H1 (cell line): ENCODE measurements at regions not wholly inside any gene's neighbourhood (a gene's known extent, or its start where the extent isn't known, plus 50 kb on each side); places are given as distances from the start of the nearest gene placed in this dataset.

ENCODE experiments used
- CTCF ChIA-PET: fragments of 300-600 bp; sonication (Branson Sonifier 250); formaldehyde crosslinking; loops from one replicate; lab custom pipeline; 2021; ENCODE audit not compliant: partially characterized antibody; lab: Charles Lee
- POLR2A ChIA-PET: fragments of 300-600 bp; sonication (Branson Sonifier 250); formaldehyde crosslinking; loops from one replicate; lab custom pipeline; 2021; ENCODE audit warnings: inconsistent platforms; ENCODE audit not compliant: partially characterized antibody; lab: Charles Lee
- DNase-seq, 2 experiments: peaks; one replicate each; pipeline versions ENCODE4 v3.0.0 to v3.0.0-alpha.2; 2010 to 2022; ENCODE audit warnings: low spot score in 2 of 2, low read depth in 1 of 2, mixed read lengths in 1 of 2
- FAIRE-seq: peaks from 2 replicates; lab custom pipeline; 2011; peaks lifted over from hg19 to GRCh38; lab: Jason Lieb, UNC
- H2AFZ ChIP-seq: 2 replicates; pipeline ENCODE4 v1.8.1; 2012; ENCODE audit warnings: low read length, inconsistent platforms
- H2AK5ac ChIP-seq: 2 replicates; pipeline ENCODE4 v1.6.1; 2013; ENCODE audit warnings: low read depth, low read length
- H2BK120ac ChIP-seq: replicated peaks from 2 replicates; pipeline ENCODE3; 2013; ENCODE audit warnings: low read depth, low read length, inconsistent platforms
- H2BK12ac ChIP-seq: 2 replicates; pipeline ENCODE4 v1.6.1; 2013; ENCODE audit warnings: low read depth, low read length
- H2BK15ac ChIP-seq: 2 replicates; pipeline ENCODE4 v1.6.1; 2013; ENCODE audit warnings: low read length
- H2BK20ac ChIP-seq: 2 replicates; pipeline ENCODE4 v1.6.1; 2013; ENCODE audit warnings: low read length
- H2BK5ac ChIP-seq: 2 replicates; pipeline ENCODE4 v1.6.1; 2013; ENCODE audit warnings: low read depth, low read length
- H3K14ac ChIP-seq: 2 replicates; pipeline ENCODE4 v1.6.1; 2013; ENCODE audit warnings: inconsistent platforms; ENCODE audit not compliant: insufficient read length
- H3K18ac ChIP-seq: 2 replicates; pipeline ENCODE4 v1.6.1; 2013; ENCODE audit warnings: low read length; ENCODE audit errors: extremely low read depth
- H3K23ac ChIP-seq: 2 replicates; pipeline ENCODE4 v1.6.1; 2013; ENCODE audit warnings: inconsistent platforms; ENCODE audit not compliant: insufficient read length
- H3K23me2 ChIP-seq: 2 replicates; pipeline ENCODE4 v1.6.1; 2013; ENCODE audit warnings: low read depth, low read length
- H3K27ac ChIP-seq: 2 replicates; pipeline ENCODE4 v1.6.1; 2011; ENCODE audit warnings: low read depth, low read length, inconsistent platforms
- H3K27me3 ChIP-seq, 4 experiments: replicated peaks in 1 of 4; 1 replicate in 1 of 4; 2 replicates in 3 of 4; pipeline versions ENCODE4 v1.6.1 to v1.8.1; 2011 to 2013; ENCODE audit warnings: low read length in 3 of 4, mild to moderate bottlenecking in 3 of 4, inconsistent platforms in 2 of 4, mixed read lengths in 2 of 4, moderate library complexity in 1 of 4; ENCODE audit not compliant: control insufficient read depth in 3 of 4, insufficient read depth in 3 of 4; ENCODE audit errors: extremely low read depth in 1 of 4
- H3K36me3 ChIP-seq, 4 experiments: 2 replicates each; pipeline versions ENCODE4 v1.6.1 to v1.8.1; 2011 to 2013; ENCODE audit warnings: mild to moderate bottlenecking in 4 of 4, low read length in 3 of 4, moderate library complexity in 2 of 4, control low read depth in 1 of 4, inconsistent platforms in 1 of 4; ENCODE audit not compliant: insufficient read depth in 4 of 4, control insufficient read depth in 2 of 4
- H3K4ac ChIP-seq: replicated peaks from 2 replicates; pipeline ENCODE3; 2013; ENCODE audit warnings: low read length, low read depth, mixed read lengths, inconsistent platforms; ENCODE audit not compliant: insufficient read length
- H3K4me1 ChIP-seq, 4 experiments: replicated peaks in 1 of 4; 1 replicate in 1 of 4; 2 replicates in 3 of 4; pipeline versions ENCODE4 v1.6.1 to v1.8.1; 2011 to 2013; ENCODE audit warnings: low read length in 3 of 4, inconsistent platforms in 2 of 4, mixed read lengths in 1 of 4; ENCODE audit not compliant: insufficient read depth in 4 of 4, control insufficient read depth in 3 of 4
- H3K4me2 ChIP-seq, 2 experiments: 2 replicates each; pipeline versions ENCODE4 v1.6.1 to v1.8.1; 2011 to 2013; ENCODE audit warnings: low read depth in 2 of 2, low read length in 2 of 2, control low read depth in 1 of 2, inconsistent platforms in 1 of 2, mild to moderate bottlenecking in 1 of 2; ENCODE audit not compliant: insufficient read depth in 1 of 2
- H3K4me3 ChIP-seq, 4 experiments: fragments of 200-600, 300-600 bp in 1 of 4; sonication (generic), shearing (Covaris generic), sonication (Bioruptor Twin) in 1 of 4; 2 replicates each; pipeline versions ENCODE4 v1.5.1 to v1.8.1; 2011 to 2016; ENCODE audit warnings: low read length in 4 of 4, low read depth in 3 of 4, control low read depth in 2 of 4, inconsistent platforms in 2 of 4, mild to moderate bottlenecking in 2 of 4, mixed read lengths in 1 of 4, moderate library complexity in 1 of 4; ENCODE audit not compliant: insufficient read depth in 2 of 4; ENCODE audit errors: extremely low read depth in 1 of 4
- H3K56ac ChIP-seq: replicated peaks from 2 replicates; pipeline ENCODE3; 2013; ENCODE audit warnings: low read depth, mild to moderate bottlenecking, mixed read lengths, low read length, inconsistent platforms; ENCODE audit not compliant: insufficient read length
- H3K79me1 ChIP-seq: 2 replicates; pipeline ENCODE4 v1.6.1; 2013; ENCODE audit warnings: low read depth, low read length, control low read depth
- H3K79me2 ChIP-seq, 2 experiments: 2 replicates each; pipeline versions ENCODE4 v1.6.1 to v1.8.1; 2012 to 2013; ENCODE audit warnings: low read length in 2 of 2, mild to moderate bottlenecking in 2 of 2, inconsistent platforms in 1 of 2; ENCODE audit not compliant: insufficient read depth in 2 of 2, control insufficient read depth in 1 of 2
- H3K9ac ChIP-seq, 4 experiments: replicated peaks in 1 of 4; 1 replicate in 1 of 4; 2 replicates in 3 of 4; pipeline versions ENCODE4 v1.6.1 to v1.8.1; 2011 to 2013; ENCODE audit warnings: low read depth in 3 of 4, low read length in 3 of 4, control low read depth in 2 of 4, mild to moderate bottlenecking in 2 of 4, moderate library complexity in 2 of 4, inconsistent platforms in 1 of 4; ENCODE audit errors: extremely low read depth in 1 of 4
- H3K9me3 ChIP-seq, 2 experiments: 2 replicates each; pipeline versions ENCODE4 v1.6.1 to v1.8.1; 2012 to 2013; ENCODE audit warnings: mild to moderate bottlenecking in 2 of 2, moderate library complexity in 2 of 2, control low read depth in 1 of 2, inconsistent platforms in 1 of 2, low read depth in 1 of 2, low read length in 1 of 2, mixed read lengths in 1 of 2; ENCODE audit not compliant: insufficient read depth in 2 of 2
- H4K20me1 ChIP-seq, 2 experiments: replicated peaks in 1 of 2; 2 replicates each; pipeline versions ENCODE3 to v1.8.1; 2011 to 2013; ENCODE audit warnings: inconsistent platforms in 2 of 2, low read length in 2 of 2, mild to moderate bottlenecking in 1 of 2; ENCODE audit not compliant: insufficient read depth in 2 of 2, control insufficient read depth in 1 of 2
- H4K5ac ChIP-seq: 2 replicates; pipeline ENCODE4 v1.6.1; 2013; ENCODE audit warnings: low read length, low read depth, mixed read lengths, inconsistent platforms; ENCODE audit not compliant: insufficient read length
- H4K8ac ChIP-seq: 2 replicates; pipeline ENCODE4 v1.8.0; 2013; ENCODE audit warnings: mild to moderate bottlenecking, moderate library complexity, low read length, inconsistent platforms; ENCODE audit not compliant: insufficient read depth; ENCODE audit errors: extremely low read depth
- H4K91ac ChIP-seq: replicated peaks from 2 replicates; pipeline ENCODE3; 2013; ENCODE audit warnings: low read length, mixed read lengths, inconsistent platforms; ENCODE audit not compliant: insufficient read length
- BCL11A ChIP-seq, 2 experiments: IDR thresholded peaks; one replicate each; pipeline ENCODE4 v1.6.1; 2011; ENCODE audit warnings: low read depth in 2 of 2, low read length in 2 of 2, mild to moderate bottlenecking in 2 of 2
- BRCA1 ChIP-seq: IDR thresholded peaks from 2 replicates; pipeline ENCODE4 v1.6.1; 2012; ENCODE audit warnings: low read depth, low read length, improper control_type of control experiment
- KDM5A ChIP-seq: fragments of 200-600 bp; IDR thresholded peaks from 2 replicates; pipeline ENCODE4 v1.7.1; 2012; ENCODE audit warnings: mild to moderate bottlenecking, low read length, inconsistent platforms, mixed read lengths
- RAD21 ChIP-seq, 2 experiments: IDR thresholded peaks in 1 of 2; conservative IDR thresholded peaks in 1 of 2; 2 replicates each; pipeline ENCODE4 v1.6.1; 2011; ENCODE audit warnings: low read depth in 2 of 2, low read length in 2 of 2, improper control_type of control experiment in 1 of 2, inconsistent platforms in 1 of 2, mild to moderate bottlenecking in 1 of 2, moderate library complexity in 1 of 2
- RFX5 ChIP-seq: IDR thresholded peaks from 2 replicates; pipeline ENCODE4 v1.6.1; 2011; ENCODE audit warnings: low read depth, low read length, improper control_type of control experiment, borderline replicate concordance
- RNF2 ChIP-seq: fragments of 200-900, 300-1000 bp; sonication (generic); IDR thresholded peaks from 2 replicates; pipeline ENCODE4 v1.7.1; 2016; ENCODE audit warnings: borderline replicate concordance, low read depth, mild to moderate bottlenecking, antibody characterized with exemption, low read length; ENCODE audit not compliant: poor library complexity, severe bottlenecking; ENCODE audit errors: missing control alignments
- SAP30 ChIP-seq: fragments of 300-600 bp; sonication (generic); IDR thresholded peaks from 2 replicates; pipeline ENCODE4 v1.7.1; 2012; ENCODE audit warnings: low read length, moderate library complexity, mild to moderate bottlenecking, inconsistent platforms; ENCODE audit not compliant: insufficient read depth, insufficient replicate concordance
- TAF7 ChIP-seq: optimal IDR thresholded peaks from 2 replicates; pipeline ENCODE3; 2011; ENCODE audit warnings: low read depth, mild to moderate bottlenecking, inconsistent platforms, low read length, moderate library complexity, borderline replicate concordance
- ZNF274 ChIP-seq: IDR thresholded peaks from 2 replicates; pipeline ENCODE4 v1.7.0; 2012; ENCODE audit warnings: low read length, borderline replicate concordance; ENCODE audit errors: extremely low read depth
- WGBS, 2 experiments: shearing (Covaris generic) in 1 of 2; methylation state at CpG; one replicate each; pipeline versions ENCODE4 v1.1.6 to v1.1.7; 2013 to 2015; ENCODE audit warnings: low lambda C conversion rate in 2 of 2, mixed read lengths in 2 of 2, inconsistent platforms in 1 of 2, low coverage in 1 of 2, missing lambda C conversion rate in 1 of 2; ENCODE audit not compliant: insufficient replicate concordance in 2 of 2, insufficient coverage in 1 of 2, insufficient read length in 1 of 2; ENCODE audit errors: extremely low coverage in 1 of 2, missing lambda C conversion rate in 1 of 2; 5-methylcytosine and 5-hydroxymethylcytosine counted together
- TF ChIP-seq, protein P1 (sequence below), 3 experiments: IDR thresholded peaks; 1 replicate in 2 of 3; 2 replicates in 1 of 3; pipeline versions ENCODE4 v1.5.1 to v1.6.1; 2011; ENCODE audit warnings: low read length in 3 of 3, mild to moderate bottlenecking in 3 of 3, inconsistent platforms in 2 of 3, low read depth in 1 of 3, moderate library complexity in 1 of 3; ENCODE audit not compliant: insufficient read depth in 1 of 3; ENCODE audit errors: control extremely low read depth in 1 of 3

DNA sequence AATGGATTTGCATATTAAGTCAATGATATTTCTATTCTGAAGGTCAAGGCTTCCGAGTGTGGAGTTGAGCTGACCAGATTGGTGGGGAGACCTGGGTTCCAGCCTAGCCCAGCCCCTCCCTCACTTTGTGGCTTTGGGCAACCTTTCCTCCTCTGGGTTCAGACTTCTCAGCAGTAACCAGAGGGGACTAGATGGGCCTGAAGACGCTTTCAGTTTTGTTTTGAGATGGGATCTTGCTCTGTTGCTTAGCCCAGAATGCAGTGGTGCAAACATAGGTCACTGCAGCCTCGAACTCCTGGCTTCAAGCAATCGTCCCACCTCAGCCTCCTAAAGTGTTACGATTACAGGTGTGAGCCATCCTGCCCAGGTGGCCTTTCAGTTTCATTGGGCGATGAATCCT lies 68.1 kb upstream of the LEP start:
- Histone ChIP-seq H3K27me3 (peaks cover 12 to 32% (median 26%) of the 10 kb centered on the region in 4 experiments), H4K8ac (no peak overlapping the region; the same call in 1 of the 2 replicates), H4K5ac (no peak overlapping the region), H3K36me3 (no peaks in the 10 kb centered on the region), H2AK5ac (no peak overlapping the region), H3K4ac (no peak overlapping the region), H3K56ac (no peak overlapping the region), H3K9me3 (no peaks in the 10 kb centered on the region), H2BK120ac (no peak overlapping the region), H2BK12ac (no peak overlapping the region), H4K20me1 (peaks cover 0 to 10% of the 10 kb centered on the region in 2 experiments), H3K4me1 (peaks cover 0 to 10% (median 8%) of the 10 kb centered on the region in 4 experiments; a peak in 5 of 7 replicates), H3K14ac (no peak overlapping the region), H4K91ac (no peak overlapping the region), H2BK15ac (no peak overlapping the region), H3K18ac (no peak overlapping the region), H3K23me2 (peaks cover 6% of the 10 kb centered on the region), H2BK20ac (no peak overlapping the region), H3K4me3 (no peak overlapping the region), H3K23ac (no peak overlapping the region), H3K79me2 (no peaks in the 10 kb centered on the region), H2BK5ac (no peak overlapping the region), H3K4me2 (no peak overlapping the region), H3K9ac (no peak overlapping the region), H3K27ac (no peak overlapping the region), H3K79me1 (no peaks in the 10 kb centered on the region), H2AFZ (no peak overlapping the region)
- CTCF ChIA-PET: interaction anchor here (0.5 to 10.6 kb wide), 8 partner anchors 15 to 153 kb away, joined by 3 to 131 read pairs (median 4); no protein-coding TSS in a partner anchor
- 89% methylated on average over 6 of the region's 6 CpGs; no CpG with 5 or more reads in 1 of the 2 experiments for WGBS, 2 experiments
- DNase-seq: no peak
- POLR2A ChIA-PET: interaction anchor here (1.1 kb wide), 1 partner anchor 12 kb away, joined by 3 read pairs; no protein-coding TSS in a partner anchor
- FAIRE-seq: no peak
- no peak for TF ChIP-seq BCL11A (IDR thresholded peaks at IDR 0.05; ENCODE audit: low read depth in 2 of 2, low read length in 2 of 2)
- no peak for TF ChIP-seq TAF7
- TF ChIP-seq, protein P1, sequence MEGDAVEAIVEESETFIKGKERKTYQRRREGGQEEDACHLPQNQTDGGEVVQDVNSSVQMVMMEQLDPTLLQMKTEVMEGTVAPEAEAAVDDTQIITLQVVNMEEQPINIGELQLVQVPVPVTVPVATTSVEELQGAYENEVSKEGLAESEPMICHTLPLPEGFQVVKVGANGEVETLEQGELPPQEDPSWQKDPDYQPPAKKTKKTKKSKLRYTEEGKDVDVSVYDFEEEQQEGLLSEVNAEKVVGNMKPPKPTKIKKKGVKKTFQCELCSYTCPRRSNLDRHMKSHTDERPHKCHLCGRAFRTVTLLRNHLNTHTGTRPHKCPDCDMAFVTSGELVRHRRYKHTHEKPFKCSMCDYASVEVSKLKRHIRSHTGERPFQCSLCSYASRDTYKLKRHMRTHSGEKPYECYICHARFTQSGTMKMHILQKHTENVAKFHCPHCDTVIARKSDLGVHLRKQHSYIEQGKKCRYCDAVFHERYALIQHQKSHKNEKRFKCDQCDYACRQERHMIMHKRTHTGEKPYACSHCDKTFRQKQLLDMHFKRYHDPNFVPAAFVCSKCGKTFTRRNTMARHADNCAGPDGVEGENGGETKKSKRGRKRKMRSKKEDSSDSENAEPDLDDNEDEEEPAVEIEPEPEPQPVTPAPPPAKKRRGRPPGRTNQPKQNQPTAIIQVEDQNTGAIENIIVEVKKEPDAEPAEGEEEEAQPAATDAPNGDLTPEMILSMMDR (IDR thresholded peaks at IDR 0.05; ENCODE audit: control extremely low read depth in 1 of 3, insufficient read depth in 1 of 3, low read depth in 1 of 3, low read length in 3 of 3): no peak
- no peak for TF ChIP-seq RNF2
- TF ChIP-seq SAP30: no peak
- no peak for TF ChIP-seq RAD21 (IDR thresholded peaks at IDR 0.05 in 1 of 2, conservative IDR thresholded peaks at IDR 0.05 in 1 of 2; ENCODE audit: low read depth in 2 of 2, low read length in 2 of 2)
- TF ChIP-seq ZNF274: no peak
- TF ChIP-seq KDM5A: no peak
- no peak for TF ChIP-seq RFX5
- TF ChIP-seq BRCA1: no peak
